Islet of Langerhans (tissue), 1 donor: ENCODE measurements at regions not wholly inside any gene's neighbourhood (a gene's known extent, or its start where the extent isn't known, plus 50 kb on each side); places are given as distances from the start of the nearest gene placed in this dataset.

Experiments
- FAIRE-seq: peaks from one replicate; lab custom pipeline; 2011; peaks lifted over from hg19 to GRCh38; lab: Jason Lieb, UNC

DNA sequence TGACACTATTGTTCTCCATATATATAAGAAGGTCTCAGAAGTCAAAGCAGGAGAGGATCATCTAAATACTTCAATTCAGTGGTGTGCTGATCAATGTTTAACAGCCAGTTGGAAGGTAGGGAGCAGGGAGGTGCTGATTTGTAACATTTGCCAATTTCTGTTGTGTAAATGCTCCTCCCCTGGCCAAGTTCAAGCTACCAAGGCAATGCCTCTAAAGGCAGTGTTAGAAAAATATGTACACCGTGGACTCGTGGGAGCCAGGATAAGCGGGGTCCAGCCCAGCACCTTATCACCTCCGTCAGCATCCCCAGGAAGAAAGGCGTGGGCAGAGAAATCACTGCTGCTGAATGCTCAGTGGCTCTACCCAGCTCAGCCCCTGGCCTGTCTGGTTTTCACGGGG lies 75.3 kb upstream of the COX10 start:
- FAIRE-seq: no peak

DNA sequence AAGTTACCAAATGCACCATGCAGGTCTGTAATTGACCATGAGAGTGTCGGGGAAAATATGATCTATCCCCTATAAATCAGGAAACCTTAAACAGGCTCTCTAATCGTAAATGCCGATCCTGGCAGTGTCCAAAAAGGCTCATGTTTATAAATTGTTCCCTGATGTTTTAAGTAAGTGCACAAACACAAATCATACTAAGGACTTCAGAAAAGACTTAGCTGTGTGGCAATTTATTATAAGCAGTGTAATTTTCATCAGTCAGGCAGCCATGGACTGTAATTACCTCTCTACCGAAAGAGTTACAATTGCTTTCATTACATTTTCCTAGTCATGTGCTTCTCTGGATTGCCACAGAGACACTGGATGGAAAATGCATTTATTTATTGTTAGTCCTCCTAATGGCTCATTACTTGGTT lies 73.4 kb upstream of the COX10 start:
- FAIRE-seq: no peak

DNA sequence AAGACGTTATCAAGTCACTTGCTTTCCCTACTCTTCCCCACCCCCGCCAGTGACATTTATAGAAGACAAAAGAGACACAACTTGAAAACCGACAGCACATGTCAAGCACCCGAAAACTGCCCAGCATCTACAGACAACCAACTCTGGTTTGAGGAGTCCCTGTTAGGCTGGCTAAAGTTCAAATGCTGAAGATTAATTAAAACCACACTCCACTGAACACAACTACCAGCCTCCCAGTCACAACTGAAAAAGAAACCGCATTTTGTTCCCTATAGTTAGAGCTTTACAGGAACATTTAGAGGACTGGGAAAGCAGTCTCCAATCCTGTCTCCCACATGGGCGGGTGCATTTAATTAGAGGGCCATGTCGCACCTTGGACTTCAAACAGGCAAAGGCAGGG lies 73.0 kb upstream of the COX10 start:
- no peak for FAIRE-seq

DNA sequence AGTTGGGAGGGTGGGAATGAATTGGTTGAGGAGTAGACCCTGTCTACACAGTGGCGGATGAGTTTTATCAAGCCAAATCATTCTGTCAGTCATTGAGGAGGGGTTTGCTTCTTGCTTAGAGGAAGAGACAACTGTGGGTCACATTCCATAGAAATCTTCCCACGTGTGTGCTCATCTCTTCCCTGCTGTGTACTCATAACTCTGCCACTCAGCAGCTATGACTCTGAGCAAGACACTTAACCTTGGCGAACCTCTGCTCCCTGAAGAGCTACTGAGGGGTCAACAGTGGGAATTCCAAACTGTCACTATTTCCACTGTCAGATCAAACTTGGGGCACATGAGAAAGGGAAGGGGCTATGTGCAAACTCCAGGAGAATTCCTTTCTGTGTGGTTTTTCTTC lies 72.6 kb upstream of the COX10 start:
- FAIRE-seq: no peak

DNA sequence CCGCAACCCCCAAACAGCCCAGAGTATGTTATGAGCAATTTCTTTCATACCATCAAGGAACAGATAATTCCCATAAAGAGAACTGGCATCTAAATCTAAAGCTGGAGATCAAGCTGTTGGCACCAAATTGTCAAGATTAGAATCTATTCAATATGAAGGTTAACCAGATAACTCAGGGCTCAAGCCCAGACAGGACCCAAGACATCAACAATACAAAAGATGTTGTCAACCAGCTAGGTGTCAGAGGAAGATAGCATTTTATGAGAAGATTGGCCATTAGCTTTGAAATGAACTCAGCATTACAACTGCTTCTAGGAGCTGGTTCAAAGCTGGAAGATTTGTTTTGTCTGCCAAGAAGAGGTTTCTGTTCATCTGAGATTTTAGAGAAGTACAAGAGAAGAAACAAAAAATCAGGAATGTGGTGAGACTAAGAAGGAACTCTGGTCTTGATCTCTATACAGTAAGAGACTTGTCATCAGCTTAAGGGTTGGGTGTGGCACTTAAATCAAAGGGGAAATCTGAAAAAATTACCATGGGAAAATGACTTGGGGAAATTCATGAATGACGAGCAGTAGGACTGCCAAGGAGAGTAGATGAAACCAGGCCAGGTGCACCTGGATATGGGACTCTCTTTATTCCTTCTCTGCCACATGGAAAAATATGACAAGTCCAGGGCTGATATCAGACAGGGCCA lies 64.2 kb upstream of the COX10 start:
- no peak for FAIRE-seq

DNA sequence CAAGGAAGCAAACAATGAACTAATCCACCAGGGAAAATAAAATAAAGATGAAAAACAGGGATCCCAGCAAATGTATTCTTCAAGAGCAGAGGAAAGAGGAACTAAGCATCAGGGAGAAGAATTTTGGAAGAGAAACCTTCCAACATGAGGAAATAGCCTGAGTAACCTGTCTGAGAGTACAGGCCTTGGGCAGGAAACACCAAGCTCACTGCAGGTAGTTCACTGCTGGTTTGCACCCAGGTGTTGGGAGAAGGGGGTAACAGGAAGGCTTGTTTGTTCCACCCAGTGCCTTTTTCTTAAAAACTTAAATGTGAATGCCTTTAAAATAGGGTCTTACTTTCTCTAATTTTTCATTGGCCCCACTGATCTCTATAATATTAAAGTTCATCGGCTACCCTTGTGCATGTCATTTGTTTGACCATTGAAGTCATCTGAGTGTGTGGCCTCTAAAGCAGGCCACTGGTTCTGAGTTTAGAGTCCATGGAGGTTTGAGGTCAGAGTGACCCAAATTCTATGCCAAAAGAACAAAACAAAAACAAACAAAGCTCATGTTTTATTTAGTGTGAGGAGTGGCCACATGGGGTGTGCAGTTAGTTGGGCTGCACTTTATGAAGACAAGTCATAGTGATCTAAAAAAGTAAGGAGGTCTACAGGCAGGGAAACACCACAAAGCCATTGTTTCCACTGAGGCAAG lies 62.9 kb upstream of the COX10 start:
- no peak for FAIRE-seq

DNA sequence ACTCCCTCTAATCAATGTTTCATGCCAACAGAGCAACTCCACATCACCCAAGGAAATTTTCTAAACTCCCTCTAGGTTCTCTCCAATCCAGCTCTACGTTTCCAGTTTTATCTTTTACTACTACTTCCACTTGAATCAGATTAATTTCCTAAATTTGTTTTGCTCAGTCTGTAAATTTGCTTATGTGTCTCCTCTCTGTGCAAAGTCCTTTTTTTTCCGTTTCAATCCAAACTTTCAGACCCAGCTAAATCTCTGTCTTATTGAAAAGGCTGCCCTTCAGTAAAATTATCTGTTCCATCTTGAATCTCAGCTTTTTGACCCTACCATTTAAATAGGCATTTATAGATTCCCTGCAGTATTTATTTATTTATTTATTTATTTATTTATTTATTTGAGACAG lies 61.4 kb upstream of the COX10 start:
- FAIRE-seq: no peak

DNA sequence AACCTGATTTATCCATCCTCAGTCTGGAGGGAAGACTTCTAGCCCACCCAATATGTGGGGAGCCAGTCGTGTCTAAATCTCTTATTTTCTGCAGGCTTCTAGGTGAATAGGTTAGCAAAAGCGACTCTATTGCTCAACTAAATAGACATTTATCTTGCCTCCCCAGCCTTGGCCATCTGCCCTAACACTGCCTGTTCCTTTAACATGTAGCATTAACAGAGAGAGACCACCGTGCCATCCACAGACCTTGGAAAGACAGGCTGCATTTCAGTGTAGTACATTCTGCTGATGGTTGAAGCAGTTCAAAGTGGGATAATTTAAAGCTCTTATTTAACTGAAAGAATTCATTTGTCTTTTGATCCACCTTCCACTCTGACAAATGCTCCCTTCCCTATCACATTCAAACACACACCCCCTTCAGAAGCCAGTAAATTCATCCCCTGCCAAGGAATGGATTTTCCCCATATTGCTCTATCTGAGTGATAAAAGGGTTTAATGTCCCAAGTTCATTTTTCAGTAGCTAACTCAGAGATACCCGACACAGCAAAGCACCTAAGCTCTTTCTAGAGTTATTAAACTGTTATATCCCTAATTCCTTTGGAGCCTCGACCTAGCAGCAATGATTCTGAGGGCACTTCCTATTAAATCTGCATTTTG lies 58.1 kb upstream of the COX10 start:
- FAIRE-seq: no peak

DNA sequence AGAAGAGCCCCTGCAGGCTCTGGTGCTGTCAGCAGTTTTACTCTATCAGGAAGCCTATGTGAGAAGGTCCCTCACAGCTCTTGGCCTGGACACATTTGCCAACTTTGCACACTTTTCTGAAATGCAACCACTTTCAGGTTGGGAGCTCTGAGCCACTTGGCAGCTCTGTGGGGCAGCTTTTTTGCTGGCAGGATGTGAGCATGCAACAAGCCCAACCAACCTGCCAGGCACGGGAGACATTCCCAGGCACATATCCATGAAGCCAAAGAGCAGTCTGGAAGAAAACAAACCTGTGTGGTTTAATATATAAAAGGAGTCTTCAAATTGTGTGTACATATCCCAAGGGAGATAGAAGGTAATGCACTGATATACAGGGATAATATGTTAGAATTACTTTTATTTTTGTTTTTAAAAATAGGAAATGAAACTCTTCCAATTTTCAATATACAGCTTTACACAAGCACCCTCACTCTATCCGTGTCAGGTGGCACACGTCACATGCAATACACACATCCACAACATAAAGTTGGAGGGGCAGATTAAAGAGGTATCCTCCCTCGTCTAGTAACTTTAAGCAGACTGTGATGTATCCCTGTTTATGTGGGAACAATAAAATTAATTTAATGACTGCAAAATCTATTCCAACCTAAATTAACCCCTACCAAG lies 57.4 kb upstream of the COX10 start:
- FAIRE-seq: no peak

DNA sequence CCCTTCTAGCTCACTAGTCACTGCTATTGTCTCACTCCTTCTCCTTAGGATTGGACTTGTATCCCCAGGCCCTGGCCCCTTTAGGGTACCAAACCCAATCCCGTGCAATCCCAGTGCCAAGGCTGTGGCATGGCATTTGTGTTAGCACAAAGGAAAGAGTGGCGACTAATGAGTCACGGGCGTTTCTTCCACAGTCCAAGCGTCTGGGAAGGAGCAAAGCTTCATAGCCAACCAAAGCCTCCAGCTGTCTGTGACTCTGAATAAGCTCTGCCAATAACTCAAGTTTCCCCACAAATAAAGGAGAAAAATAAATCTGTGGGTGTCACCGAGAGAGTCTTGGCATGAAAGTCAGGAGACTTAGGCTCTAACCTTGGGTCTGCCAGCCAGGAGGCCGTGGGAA lies 54.6 kb upstream of the COX10 start:
- no peak for FAIRE-seq

DNA sequence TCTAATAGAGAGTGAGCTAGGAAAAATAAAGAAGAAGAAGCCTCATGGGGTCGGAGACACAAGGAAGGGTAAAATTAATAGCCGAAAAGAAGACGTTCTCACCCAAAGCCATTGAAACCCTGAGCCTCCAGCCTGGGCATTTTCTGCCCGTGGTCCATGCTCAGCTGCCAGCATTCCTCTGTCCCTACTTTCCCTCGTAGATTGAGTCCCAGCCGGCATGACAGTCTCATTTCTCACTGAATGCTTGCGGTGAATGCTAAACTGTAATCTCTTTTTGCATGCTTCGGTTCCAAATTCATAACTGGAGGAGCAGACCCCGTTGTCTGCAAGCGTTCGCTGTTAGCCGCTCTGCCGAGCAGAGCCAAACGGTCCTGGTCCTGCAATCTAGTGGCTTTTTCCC lies 54.0 kb upstream of the COX10 start:
- no peak for FAIRE-seq

DNA sequence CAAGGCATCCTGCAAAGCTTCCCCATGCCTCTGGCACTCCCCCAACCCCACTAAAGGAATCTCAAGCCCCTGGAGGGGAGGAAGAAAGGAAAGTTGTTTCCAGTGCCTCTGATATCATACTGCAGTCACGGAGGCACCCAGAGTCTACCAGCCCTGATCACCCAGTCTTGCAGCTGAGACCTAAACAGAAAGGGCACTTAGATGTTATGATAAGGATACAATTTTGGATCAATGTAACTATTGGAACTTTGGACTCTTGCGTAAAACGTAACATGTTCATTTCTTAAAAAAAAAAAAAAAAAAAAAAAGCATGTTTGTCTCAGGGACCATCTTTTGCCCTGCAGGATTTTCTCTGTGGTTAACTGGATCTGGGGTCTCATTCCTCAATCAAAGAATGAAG lies 52.4 kb upstream of the COX10 start:
- no peak for FAIRE-seq

DNA sequence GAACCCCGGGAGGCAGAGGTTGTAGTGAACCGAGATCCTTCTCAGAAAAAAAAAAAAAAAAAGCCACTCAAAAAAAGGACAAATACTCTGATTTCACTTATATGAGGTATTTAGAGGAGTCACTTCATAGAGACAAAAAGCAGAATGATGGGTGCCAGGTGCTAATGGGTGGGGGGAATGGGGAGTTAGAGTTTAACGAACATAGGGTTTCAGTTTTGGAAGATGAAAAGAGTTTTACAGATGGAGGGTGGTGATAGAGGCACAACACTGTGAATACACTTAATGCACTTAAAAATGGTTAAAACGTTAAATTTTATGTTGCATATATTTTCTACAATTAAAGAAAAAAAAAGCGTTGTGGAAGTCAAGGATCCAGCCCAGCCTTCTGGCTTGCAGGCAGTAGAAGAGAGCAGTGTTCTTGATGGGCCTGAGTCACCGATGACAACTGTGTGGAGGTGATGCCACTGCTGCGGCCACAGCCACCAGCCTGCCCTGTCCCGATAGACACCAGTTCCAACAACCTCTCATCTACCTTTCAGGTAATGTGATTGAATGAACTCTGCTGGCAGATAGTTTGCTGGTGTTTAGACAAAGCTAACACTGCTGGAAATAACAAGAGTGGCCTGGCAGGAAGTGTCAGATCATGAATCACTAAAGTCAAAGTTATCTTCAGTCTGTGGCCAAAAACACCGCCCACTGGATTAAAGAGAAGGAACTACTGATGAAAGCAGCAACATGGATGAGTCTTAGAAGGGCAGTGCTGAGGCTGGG lies 49.9 kb upstream of the COX10 start:
- no peak for FAIRE-seq
